Osteoblast (primary cell): ENCODE measurements at regions not wholly inside any gene's neighbourhood (a gene's known extent, or its start where the extent isn't known, plus 50 kb on each side); places are given as distances from the start of the nearest gene placed in this dataset.

Experiments
- DNase-seq: peaks from one replicate; pipeline ENCODE4 v3.0.0; 2011; ENCODE audit warnings: low spot score, mixed read lengths; ENCODE audit not compliant: insufficient read length; ENCODE audit errors: missing footprints
- H2AFZ ChIP-seq: 2 replicates; pipeline ENCODE4 v1.6.0; 2011; ENCODE audit warnings: mild to moderate bottlenecking, low read length
- H3K27ac ChIP-seq: 2 replicates; pipeline ENCODE4 v1.5.1; 2011; ENCODE audit warnings: mild to moderate bottlenecking, low read depth, low read length, moderate library complexity
- H3K27me3 ChIP-seq: 2 replicates; pipeline ENCODE4 v1.6.0; 2012; ENCODE audit warnings: mild to moderate bottlenecking, control low read depth, inconsistent platforms, low read length, moderate library complexity; ENCODE audit not compliant: insufficient read depth
- H3K36me3 ChIP-seq: 2 replicates; pipeline ENCODE4 v1.5.1; 2011; ENCODE audit warnings: mild to moderate bottlenecking, low read length, control low read depth, moderate library complexity; ENCODE audit not compliant: insufficient read depth
- H3K4me1 ChIP-seq: 2 replicates; pipeline ENCODE4 v1.5.1; 2011; ENCODE audit warnings: mild to moderate bottlenecking, low read length, control low read depth, moderate library complexity; ENCODE audit not compliant: insufficient read depth
- H3K4me2 ChIP-seq: 2 replicates; pipeline ENCODE4 v1.6.0; 2011; ENCODE audit warnings: mild to moderate bottlenecking, low read length; ENCODE audit not compliant: insufficient read depth
- H3K4me3 ChIP-seq: fragments of 200-600 bp; sonication (generic); 3 replicates; pipeline ENCODE4 v1.5.1; 2012; ENCODE audit warnings: mild to moderate bottlenecking, low read length, inconsistent platforms; ENCODE audit not compliant: insufficient read depth
- H3K79me2 ChIP-seq: 2 replicates; pipeline ENCODE4 v1.6.0; 2012; ENCODE audit warnings: mild to moderate bottlenecking, low read length, control low read depth, inconsistent platforms; ENCODE audit not compliant: insufficient read depth
- H3K9me3 ChIP-seq: 2 replicates; pipeline ENCODE4 v1.5.1; 2011; ENCODE audit warnings: low read depth, low read length, control low read depth
- H4K20me1 ChIP-seq: 2 replicates; pipeline ENCODE4 v1.6.0; 2012; ENCODE audit warnings: mild to moderate bottlenecking, low read length, control low read depth; ENCODE audit not compliant: insufficient read depth
- CTCF ChIP-seq: IDR thresholded peaks from 2 replicates; pipeline ENCODE4 v1.5.1; 2011; ENCODE audit warnings: mild to moderate bottlenecking, low read depth, low read length, moderate library complexity; ENCODE audit errors: extremely low read depth

GRCh38 chr10:128218161-128218560, 91.9 kb upstream of the MKI67 start:
- Histone ChIP-seq H4K20me1 (no peaks in the 10 kb centered on the region), H3K79me2 (no peaks in the 10 kb centered on the region), H3K27ac (no peak overlapping the region), H3K36me3 (no peaks in the 10 kb centered on the region), H3K27me3 (no peaks in the 10 kb centered on the region), H3K4me1 (no peaks in the 10 kb centered on the region), H3K4me3 (no peak overlapping the region), H3K4me2 (no peak overlapping the region), H2AFZ (no peak overlapping the region), H3K9me3 (no peaks in the 10 kb centered on the region)
- DNase-seq: no peak
- TF ChIP-seq CTCF: no peak

GRCh38 chr10:128219295-128219694, 93.1 kb upstream of the MKI67 start:
- no peak for DNase-seq
- Histone ChIP-seq H3K36me3 (no peaks in the 10 kb centered on the region), H3K9me3 (no peaks in the 10 kb centered on the region), H3K27ac (no peak overlapping the region), H3K4me1 (no peaks in the 10 kb centered on the region), H4K20me1 (no peaks in the 10 kb centered on the region), H3K4me3 (no peak overlapping the region), H3K4me2 (no peak overlapping the region), H2AFZ (no peak overlapping the region), H3K27me3 (no peaks in the 10 kb centered on the region), H3K79me2 (no peaks in the 10 kb centered on the region)
- TF ChIP-seq CTCF: no peak

DNA sequence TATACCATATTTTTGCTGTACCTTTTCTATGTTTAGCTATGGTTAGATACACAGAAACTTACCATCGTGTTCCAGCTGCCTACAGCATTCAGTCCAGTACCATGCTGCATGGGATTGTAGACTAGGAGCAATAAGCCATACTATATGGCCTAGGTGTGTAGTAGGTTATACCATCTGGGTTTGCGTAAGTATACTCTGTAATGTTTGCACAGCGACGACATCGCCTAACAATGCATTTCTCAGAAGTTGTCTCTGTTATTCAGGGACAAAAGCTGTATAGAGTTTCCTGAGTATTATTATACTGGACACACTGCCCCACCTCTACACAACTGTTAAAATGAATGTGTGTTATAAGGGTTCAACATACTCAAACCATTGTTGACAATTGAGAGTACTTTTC, 93.8 kb upstream of the MKI67 start:
- Histone ChIP-seq H3K4me3 (no peak overlapping the region), H3K4me2 (no peak overlapping the region), H3K79me2 (no peaks in the 10 kb centered on the region), H3K27ac (no peak overlapping the region), H4K20me1 (no peaks in the 10 kb centered on the region), H3K36me3 (no peaks in the 10 kb centered on the region), H3K4me1 (no peaks in the 10 kb centered on the region), H3K27me3 (no peaks in the 10 kb centered on the region), H3K9me3 (no peaks in the 10 kb centered on the region), H2AFZ (no peak overlapping the region)
- TF ChIP-seq CTCF: no peak
- no peak for DNase-seq

- Histone ChIP-seq H2AFZ (no peak overlapping the region), H3K4me3 (no peak overlapping the region), H3K9me3 (no peaks in the 10 kb centered on the region), H3K27me3 (no peaks in the 10 kb centered on the region), H3K27ac (no peak overlapping the region), H3K79me2 (no peaks in the 10 kb centered on the region), H3K36me3 (no peaks in the 10 kb centered on the region), H3K4me1 (no peaks in the 10 kb centered on the region), H4K20me1 (no peaks in the 10 kb centered on the region), H3K4me2 (no peak overlapping the region)
- no peak for DNase-seq
- no peak for TF ChIP-seq CTCF
Observed at GRCh38 chr10:128221117-128221516, 94.9 kb upstream of the MKI67 start.
